Thyroid gland (tissue), 4 donors: ENCODE measurements at regions not wholly inside any gene's neighbourhood (a gene's known extent, or its start where the extent isn't known, plus 50 kb on each side); places are given as distances from the start of the nearest gene placed in this dataset.
"Not testable (repeated sequence)": the region's sequence is repeated elsewhere in the genome, so short reads cannot be mapped to it uniquely, and the experiment has no call there.

Source experiments
- DNase-seq, 2 donors: peaks; one replicate each; pipeline ENCODE4 v3.0.0-alpha.2; 2019
- H3K27ac ChIP-seq, 3 donors: fragments of 200-600 bp; sonication (generic); 1 replicate in 2 of 3; 2 replicates in 1 of 3; pipeline ENCODE4 v1.5.1; 2016 to 2019; ENCODE audit warnings: mild to moderate bottlenecking in 1 of 3, moderate library complexity in 1 of 3
- H3K27me3 ChIP-seq: fragments of 200-600 bp; sonication (generic); one replicate; pipeline ENCODE4 v1.5.1; 2019
- H3K36me3 ChIP-seq, 2 donors: fragments of 200-600 bp; sonication (generic); one replicate each; pipeline ENCODE4 v1.5.1; 2016 to 2019
- H3K4me1 ChIP-seq, 2 donors: fragments of 200-600 bp; sonication (generic); one replicate each; pipeline ENCODE4 v1.5.1; 2017 to 2019
- H3K4me3 ChIP-seq, 3 donors: fragments of 200-600 bp; sonication (generic); replicated peaks in 1 of 3; 1 replicate in 2 of 3; 2 replicates in 1 of 3; pipeline ENCODE4 v1.5.1; 2016; ENCODE audit warnings: mild to moderate bottlenecking in 1 of 3
- H3K9me3 ChIP-seq: fragments of 200-600 bp; sonication (generic); one replicate; pipeline ENCODE4 v1.5.1; 2017
- POLR2A ChIP-seq, 2 donors: fragments of 450-650 bp; IDR thresholded peaks; one replicate each; pipeline ENCODE4 v1.6.1; 2017; ENCODE audit warnings: antibody characterized with exemption in 2 of 2, mild to moderate bottlenecking in 2 of 2, moderate library complexity in 1 of 2
- WGBS, 2 donors: methylation state at CpG; one replicate each; pipeline ENCODE4 v1.1.5; 2017; 5-methylcytosine and 5-hydroxymethylcytosine counted together
- intact Hi-C: fragments of 100-400 bp; cut with DNase I; formaldehyde crosslinking; loops from one replicate; pipeline ENCODE4 v1.15.1; 2023
- TF ChIP-seq, protein P1 (sequence below), 6 experiments: fragments of 200-600 bp in 3 of 6; fragments of 450-650 bp in 3 of 6; sonication (generic) in 3 of 6; IDR thresholded peaks; one replicate each; pipeline ENCODE4 v1.5.1; 2016 to 2019; ENCODE audit warnings: antibody characterized with exemption in 6 of 6, mild to moderate bottlenecking in 2 of 6, inconsistent platforms in 1 of 6, moderate library complexity in 1 of 6

DNA sequence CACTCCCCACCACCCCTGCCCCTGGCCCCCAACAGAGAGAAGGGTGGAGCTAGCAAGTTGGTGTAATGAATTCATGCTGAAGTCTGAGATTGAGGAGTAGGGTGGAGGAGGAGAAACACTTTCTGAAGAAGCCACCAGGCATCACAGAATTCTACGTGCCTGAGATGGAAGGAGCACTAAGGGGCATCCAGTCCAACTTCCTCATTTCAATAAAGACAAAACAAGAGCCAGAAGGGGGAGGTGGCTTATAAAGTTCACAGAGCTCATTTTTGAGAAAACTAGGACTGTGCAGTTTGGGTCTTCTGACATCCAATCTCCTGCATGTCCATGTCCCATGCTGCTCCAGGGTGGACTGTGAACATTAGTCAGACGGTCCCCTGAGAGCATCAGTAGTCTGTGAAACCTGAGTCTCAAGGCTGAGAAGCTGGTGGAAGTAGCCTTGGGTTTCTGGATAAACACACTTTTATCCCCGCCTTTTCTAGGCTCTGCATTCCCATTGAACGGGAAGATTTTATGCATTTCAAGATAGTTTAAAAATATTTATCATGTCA is 77.7 kb downstream of the TRIM43 start:
- 56 to 84% methylated on average over 4 of the region's 4 CpGs for WGBS, 2 donors
- no peak for TF ChIP-seq POLR2A (IDR thresholded peaks at IDR 0.05)
- TF ChIP-seq, protein P1, sequence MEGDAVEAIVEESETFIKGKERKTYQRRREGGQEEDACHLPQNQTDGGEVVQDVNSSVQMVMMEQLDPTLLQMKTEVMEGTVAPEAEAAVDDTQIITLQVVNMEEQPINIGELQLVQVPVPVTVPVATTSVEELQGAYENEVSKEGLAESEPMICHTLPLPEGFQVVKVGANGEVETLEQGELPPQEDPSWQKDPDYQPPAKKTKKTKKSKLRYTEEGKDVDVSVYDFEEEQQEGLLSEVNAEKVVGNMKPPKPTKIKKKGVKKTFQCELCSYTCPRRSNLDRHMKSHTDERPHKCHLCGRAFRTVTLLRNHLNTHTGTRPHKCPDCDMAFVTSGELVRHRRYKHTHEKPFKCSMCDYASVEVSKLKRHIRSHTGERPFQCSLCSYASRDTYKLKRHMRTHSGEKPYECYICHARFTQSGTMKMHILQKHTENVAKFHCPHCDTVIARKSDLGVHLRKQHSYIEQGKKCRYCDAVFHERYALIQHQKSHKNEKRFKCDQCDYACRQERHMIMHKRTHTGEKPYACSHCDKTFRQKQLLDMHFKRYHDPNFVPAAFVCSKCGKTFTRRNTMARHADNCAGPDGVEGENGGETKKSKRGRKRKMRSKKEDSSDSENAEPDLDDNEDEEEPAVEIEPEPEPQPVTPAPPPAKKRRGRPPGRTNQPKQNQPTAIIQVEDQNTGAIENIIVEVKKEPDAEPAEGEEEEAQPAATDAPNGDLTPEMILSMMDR (IDR thresholded peaks at IDR 0.05), result no peak
- peaks cover 0 to 29% of the 10 kb centered on the region in 2 donors for H3K4me1 ChIP-seq
- H3K36me3 ChIP-seq, result no peaks in the 10 kb centered on the region
- no peaks in the 10 kb centered on the region for H3K27me3 ChIP-seq
- no peaks in the 10 kb centered on the region for H3K9me3 ChIP-seq
- DNase-seq, result no peak
- no peak overlapping the region for H3K4me3 ChIP-seq
- intact Hi-C loops, result no loop called here
- no peak overlapping the region for H3K27ac ChIP-seq

DNA sequence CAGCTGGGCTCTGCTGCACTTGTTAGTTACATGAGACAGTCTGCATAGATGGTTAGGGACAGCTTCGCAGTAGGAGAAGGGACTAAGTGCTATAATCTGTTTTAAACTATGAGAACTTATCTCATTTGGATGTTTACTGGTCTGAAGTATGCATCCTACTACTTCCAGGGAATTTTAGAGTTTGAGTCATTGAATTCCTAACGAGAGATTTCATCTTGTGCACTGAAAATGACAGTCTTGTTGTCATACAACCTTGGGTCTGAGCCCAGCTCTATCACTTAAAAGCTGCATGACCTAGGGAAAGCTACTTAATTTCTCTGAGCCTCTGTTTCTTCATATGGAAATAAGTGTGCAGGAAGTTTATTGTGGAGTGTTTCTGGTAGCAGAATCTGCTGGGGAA is 78.4 kb downstream of the TRIM43 start:
- intact Hi-C loops, result no loop called here
- TF ChIP-seq, protein P1 (IDR thresholded peaks at IDR 0.05), result no peak
- TF ChIP-seq POLR2A (IDR thresholded peaks at IDR 0.05), result no peak

DNA sequence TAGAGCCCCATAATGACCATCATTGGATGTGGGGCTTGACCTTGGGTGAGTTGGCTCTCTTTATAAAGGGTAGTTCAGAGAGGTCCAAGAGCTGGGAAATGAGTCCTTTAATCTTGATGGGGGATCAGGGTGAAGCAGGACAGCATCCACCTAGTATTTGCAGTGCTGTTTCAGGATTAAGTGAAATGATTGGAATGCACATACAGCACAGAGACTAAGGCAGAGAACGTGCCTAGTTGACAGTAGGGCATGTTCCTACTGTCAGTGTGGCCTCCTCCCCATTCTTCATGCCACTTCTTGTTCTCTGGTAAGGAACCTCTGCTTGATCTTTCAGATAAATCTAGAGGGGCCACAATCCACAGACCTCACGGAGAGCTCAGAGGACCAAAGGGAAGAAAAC is 78.9 kb downstream of the TRIM43 start:
- no peak overlapping the region for H3K4me3 ChIP-seq
- H3K9me3 ChIP-seq, result no peaks in the 10 kb centered on the region
- H3K27ac ChIP-seq, result peak overlapping the region in 1 of 3 donors; percentile 24
- H3K4me1 ChIP-seq, result peaks cover 0 to 29% of the 10 kb centered on the region in 2 donors
- 78 to 87% methylated on average over 2 of the region's 2 CpGs for WGBS, 2 donors
- intact Hi-C loops, result no loop called here
- H3K27me3 ChIP-seq, result no peaks in the 10 kb centered on the region
- no peak for DNase-seq
- TF ChIP-seq POLR2A (IDR thresholded peaks at IDR 0.05), result no peak
- TF ChIP-seq, protein P1 (IDR thresholded peaks at IDR 0.05), result no peak
- H3K36me3 ChIP-seq, result no peaks in the 10 kb centered on the region

More for the DNA sequence above, 78.4 kb downstream of the TRIM43 start:
- Histone ChIP-seq H3K27me3 (no peaks in the 10 kb centered on the region), H3K4me1 (peaks cover 0 to 29% of the 10 kb centered on the region in 2 donors), H3K9me3 (no peaks in the 10 kb centered on the region), H3K27ac (peak overlapping the region in 1 of 3 donors; percentile 24), H3K36me3 (no peaks in the 10 kb centered on the region), H3K4me3 (no peak overlapping the region)
- 51 to 54% methylated on average over 2 of the region's 2 CpGs for WGBS, 2 donors
- DNase-seq, result no peak

DNA sequence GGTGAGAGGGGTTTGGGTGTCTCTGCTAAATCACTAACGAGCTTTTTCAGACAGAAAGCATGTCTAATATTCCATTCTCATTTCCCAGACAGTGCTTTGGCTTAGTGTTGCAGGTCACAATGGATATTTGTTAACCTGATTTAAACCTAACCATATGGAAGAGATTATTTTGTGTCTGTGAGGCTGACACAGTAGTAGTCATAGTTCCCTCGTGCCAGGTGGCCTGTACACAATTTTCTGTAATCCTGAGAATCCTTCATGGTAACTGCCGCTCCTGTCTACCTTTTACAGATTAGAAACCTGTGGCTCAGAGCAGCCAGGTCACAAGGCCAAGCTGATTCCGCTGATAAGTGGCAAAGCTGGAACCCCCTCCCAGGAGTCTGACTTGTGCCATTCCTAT is 79.4 kb downstream of the TRIM43 start:
- peaks cover 0 to 29% of the 10 kb centered on the region in 2 donors for H3K4me1 ChIP-seq
- 93 to 95% methylated on average over 4 of the region's 4 CpGs for WGBS, 2 donors
- H3K9me3 ChIP-seq, H3K27me3 ChIP-seq, H3K36me3 ChIP-seq, intact Hi-C loops, H3K4me3 ChIP-seq, DNase-seq, H3K27ac ChIP-seq: not testable (repeated sequence)

DNA sequence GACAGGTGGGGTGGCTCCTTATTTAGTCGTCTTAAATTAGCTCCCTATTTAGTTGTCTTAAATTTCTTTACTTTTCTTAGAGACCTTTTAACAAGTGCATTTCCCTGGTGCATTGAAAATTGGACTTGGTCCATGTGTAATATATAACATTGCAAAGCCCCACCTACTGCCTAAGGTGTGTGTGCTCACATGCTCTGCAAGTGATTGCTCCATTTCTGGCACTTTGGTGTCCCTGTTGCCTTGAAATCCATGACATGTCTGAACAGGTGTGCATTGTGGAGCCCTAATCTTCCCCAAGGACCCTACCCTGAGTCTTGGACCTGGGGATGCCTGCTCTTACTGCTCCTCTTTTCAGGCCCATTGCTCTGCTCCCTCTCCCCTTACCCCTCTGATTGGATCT is 80.2 kb downstream of the TRIM43 start:
- H3K4me3 ChIP-seq, H3K9me3 ChIP-seq, DNase-seq, H3K27ac ChIP-seq, intact Hi-C loops, H3K27me3 ChIP-seq, H3K36me3 ChIP-seq: not testable (repeated sequence)
- peaks cover 0 to 29% of the 10 kb centered on the region in 2 donors for H3K4me1 ChIP-seq
- 68 to 81% methylated on average over 1 of the region's 1 CpG for WGBS, 2 donors

DNA sequence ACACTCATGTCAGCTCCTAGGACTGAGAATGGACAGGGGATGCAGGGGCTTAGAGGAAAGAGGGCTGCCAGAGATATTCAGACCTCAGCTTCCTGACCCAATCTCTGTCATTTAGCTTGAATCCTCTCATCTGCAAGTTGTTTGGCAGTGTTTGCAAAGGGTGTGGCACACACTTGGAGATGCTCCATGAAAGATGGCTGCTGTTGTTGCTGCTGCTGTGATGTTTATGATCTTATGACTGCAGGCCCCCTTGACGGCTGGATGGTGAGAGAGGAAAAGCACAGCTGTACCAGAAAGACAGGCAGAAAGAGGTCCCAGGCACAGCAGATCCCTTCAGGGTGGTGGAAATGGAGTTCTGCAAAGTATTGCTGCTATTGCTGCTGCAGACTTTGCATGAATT is 80.7 kb downstream of the TRIM43 start:
- H3K4me3 ChIP-seq, H3K27ac ChIP-seq, DNase-seq, H3K9me3 ChIP-seq, H3K27me3 ChIP-seq, intact Hi-C loops, H3K36me3 ChIP-seq: not testable (repeated sequence)
- WGBS, 2 donors, result 29 to 42% methylated on average over 1 of the region's 1 CpG
- H3K4me1 ChIP-seq, result peaks cover 0 to 25% of the 10 kb centered on the region in 2 donors

DNA sequence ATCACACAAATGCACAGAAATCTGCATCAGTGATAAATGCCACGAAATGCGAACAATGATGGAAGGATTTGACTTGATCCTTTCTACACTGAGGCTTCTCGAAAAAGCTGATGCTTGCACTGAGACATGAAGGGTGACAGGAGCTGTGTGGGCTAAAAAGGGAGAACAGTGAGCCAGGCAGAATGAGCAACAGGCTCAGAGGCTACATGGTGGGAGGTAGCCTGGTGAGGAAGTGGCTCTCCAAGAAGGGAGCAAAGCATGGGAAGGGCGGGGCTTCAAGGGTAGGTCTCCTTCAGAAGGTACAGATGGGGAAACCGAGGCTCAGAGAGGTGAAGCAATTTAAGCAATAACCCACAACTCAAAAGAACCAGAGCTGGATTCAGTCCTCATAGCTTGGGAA is 82.4 kb downstream of the TRIM43 start:
- Histone ChIP-seq H3K9me3 (no peaks in the 10 kb centered on the region), H3K27me3 (no peaks in the 10 kb centered on the region), H3K4me1 (peaks cover 0 to 22% of the 10 kb centered on the region in 2 donors), H3K4me3 (no peak overlapping the region), H3K27ac (no peak overlapping the region), H3K36me3 (no peaks in the 10 kb centered on the region)
- no peak for DNase-seq
- WGBS, 2 donors, result 86 to 91% methylated on average over 5 of the region's 5 CpGs
- TF ChIP-seq, protein P1 (IDR thresholded peaks at IDR 0.05), result no peak
- no peak for TF ChIP-seq POLR2A (IDR thresholded peaks at IDR 0.05)
- intact Hi-C loops, result no loop called here

DNA sequence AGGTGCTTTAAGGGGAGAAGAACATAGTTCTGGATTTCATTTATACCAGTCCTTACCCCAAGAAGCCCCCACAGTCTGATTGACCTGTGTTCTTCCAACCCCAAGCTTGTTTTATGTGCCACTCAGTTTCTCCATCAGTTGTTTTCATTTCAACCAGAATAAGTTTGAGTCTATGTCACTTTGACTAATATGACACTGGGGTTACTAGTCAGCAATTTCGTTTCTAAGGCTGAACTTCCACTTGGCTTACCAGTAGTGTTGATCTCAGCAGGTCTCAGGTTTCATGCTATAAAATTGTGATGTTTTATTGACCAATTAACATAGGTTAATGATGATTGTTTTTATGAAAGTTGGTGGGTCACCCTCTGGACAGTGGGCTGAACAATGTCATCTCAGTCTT is 84.8 kb downstream of the TRIM43 start:
- H3K4me1 ChIP-seq, result peaks cover 5 to 16% of the 10 kb centered on the region in 2 donors
- H3K4me3 ChIP-seq, H3K9me3 ChIP-seq, H3K27ac ChIP-seq, H3K36me3 ChIP-seq, DNase-seq, intact Hi-C loops, H3K27me3 ChIP-seq: not testable (repeated sequence)
- 67 to 78% methylated on average over 1 of the region's 1 CpG for WGBS, 2 donors
